Mesenchymal stem cell (in vitro differentiated cells and primary cell): ENCODE measurements at regions not wholly inside any gene's neighbourhood (a gene's known extent, or its start where the extent isn't known, plus 50 kb on each side); places are given as distances from the start of the nearest gene placed in this dataset.

ENCODE experiments used
- DNase-seq: peaks from one replicate; pipeline ENCODE4 v3.0.0-alpha.2; 2013
- H2AFZ ChIP-seq: one replicate; pipeline ENCODE4 v1.6.1; 2013; ENCODE audit warnings: low read depth, mild to moderate bottlenecking, control low read depth, inconsistent platforms, low read length, moderate library complexity
- H2AK5ac ChIP-seq: 2 replicates; pipeline ENCODE4 v1.6.1; 2013; ENCODE audit warnings: low read length, moderate library complexity, mild to moderate bottlenecking, inconsistent platforms; ENCODE audit not compliant: severe bottlenecking
- H2BK120ac ChIP-seq: one replicate; pipeline ENCODE4 v1.6.1; 2013; ENCODE audit warnings: low read depth, mild to moderate bottlenecking, inconsistent platforms, low read length, moderate library complexity
- H2BK12ac ChIP-seq, 2 experiments: one replicate each; pipeline ENCODE4 v1.6.1; 2013; ENCODE audit warnings: inconsistent platforms in 2 of 2, low read length in 2 of 2, mild to moderate bottlenecking in 2 of 2, moderate library complexity in 2 of 2, control low read depth in 1 of 2
- H2BK15ac ChIP-seq: one replicate; pipeline ENCODE4 v1.6.1; 2013; ENCODE audit warnings: mild to moderate bottlenecking, low read depth, inconsistent platforms; ENCODE audit not compliant: poor library complexity, severe bottlenecking
- H2BK5ac ChIP-seq: 2 replicates; pipeline ENCODE4 v1.6.1; 2013; ENCODE audit warnings: low read depth, mild to moderate bottlenecking, low read length, control low read depth, inconsistent platforms; ENCODE audit not compliant: poor library complexity, severe bottlenecking
- H3K14ac ChIP-seq, 2 experiments: one replicate each; pipeline ENCODE4 v1.6.1; 2013; ENCODE audit warnings: inconsistent platforms in 2 of 2, low read length in 2 of 2, control low read depth in 1 of 2, mild to moderate bottlenecking in 1 of 2, moderate library complexity in 1 of 2
- H3K18ac ChIP-seq, 2 experiments: one replicate each; pipeline ENCODE4 v1.6.1; 2013; ENCODE audit warnings: inconsistent platforms in 2 of 2, low read length in 2 of 2, control low read depth in 1 of 2, low read depth in 1 of 2, mild to moderate bottlenecking in 1 of 2
- H3K23ac ChIP-seq, 2 experiments: one replicate each; pipeline ENCODE4 v1.6.1; 2013; ENCODE audit warnings: inconsistent platforms in 2 of 2, low read length in 2 of 2, mild to moderate bottlenecking in 2 of 2, moderate library complexity in 2 of 2, control low read depth in 1 of 2
- H3K27ac ChIP-seq: 2 replicates; pipeline ENCODE4 v1.5.1; 2013; ENCODE audit warnings: mild to moderate bottlenecking, moderate library complexity, low read length, control low read depth, inconsistent platforms; ENCODE audit not compliant: poor library complexity, severe bottlenecking
- H3K27me3 ChIP-seq, 2 experiments: 2 replicates each; pipeline versions ENCODE4 v1.6.1 to v1.7.0; 2013; ENCODE audit warnings: low read length in 2 of 2, mild to moderate bottlenecking in 2 of 2, moderate library complexity in 2 of 2, control low read depth in 1 of 2, inconsistent platforms in 1 of 2; ENCODE audit not compliant: control insufficient read depth in 1 of 2, insufficient read depth in 1 of 2
- H3K36me3 ChIP-seq, 2 experiments: 2 replicates each; pipeline versions ENCODE4 v1.6.1 to v1.7.0; 2013; ENCODE audit warnings: low read length in 2 of 2, control low read depth in 1 of 2, inconsistent platforms in 1 of 2, low read depth in 1 of 2, mild to moderate bottlenecking in 1 of 2; ENCODE audit not compliant: insufficient read depth in 2 of 2, control insufficient read depth in 1 of 2
- H3K4ac ChIP-seq, 2 experiments: one replicate each; pipeline ENCODE4 v1.6.1; 2013; ENCODE audit warnings: inconsistent platforms in 2 of 2, low read length in 2 of 2, mild to moderate bottlenecking in 2 of 2, moderate library complexity in 2 of 2, control low read depth in 1 of 2, low read depth in 1 of 2
- H3K4me1 ChIP-seq: 2 replicates; pipeline ENCODE4 v1.6.1; 2013; ENCODE audit warnings: low read depth, low read length, control low read depth; ENCODE audit not compliant: control insufficient read depth, insufficient read depth
- H3K4me2 ChIP-seq: 2 replicates; pipeline ENCODE4 v1.6.1; 2013; ENCODE audit warnings: low read length, mild to moderate bottlenecking, inconsistent platforms; ENCODE audit not compliant: poor library complexity, severe bottlenecking
- H3K4me3 ChIP-seq, 2 experiments: 2 replicates each; pipeline versions ENCODE4 v1.5.1 to v1.7.0; 2013; ENCODE audit warnings: low read length in 2 of 2, mild to moderate bottlenecking in 2 of 2, control low read depth in 1 of 2, low read depth in 1 of 2; ENCODE audit not compliant: insufficient read depth in 1 of 2
- H3K79me1 ChIP-seq: replicated peaks from 2 replicates; pipeline ENCODE4 v1.6.1; 2013; ENCODE audit warnings: mild to moderate bottlenecking, control low read depth, low read length, inconsistent platforms; ENCODE audit not compliant: poor library complexity, severe bottlenecking
- H3K9ac ChIP-seq: 2 replicates; pipeline ENCODE4 v1.7.0; 2013; ENCODE audit warnings: mild to moderate bottlenecking, low read length, moderate library complexity
- H3K9me3 ChIP-seq: 2 replicates; pipeline ENCODE4 v1.7.0; 2013; ENCODE audit warnings: mild to moderate bottlenecking, low read length; ENCODE audit not compliant: control insufficient read depth
- H4K8ac ChIP-seq: one replicate; pipeline ENCODE4 v1.6.1; 2013; ENCODE audit warnings: inconsistent platforms, mild to moderate bottlenecking, low read length, moderate library complexity
- H4K91ac ChIP-seq: one replicate; pipeline ENCODE4 v1.6.1; 2013; ENCODE audit warnings: mild to moderate bottlenecking, low read length, inconsistent platforms
- WGBS: methylation state at CpG from one replicate; pipeline ENCODE4 v1.1.7; 2013; ENCODE audit warnings: mixed read lengths; 5-methylcytosine and 5-hydroxymethylcytosine counted together

DNA sequence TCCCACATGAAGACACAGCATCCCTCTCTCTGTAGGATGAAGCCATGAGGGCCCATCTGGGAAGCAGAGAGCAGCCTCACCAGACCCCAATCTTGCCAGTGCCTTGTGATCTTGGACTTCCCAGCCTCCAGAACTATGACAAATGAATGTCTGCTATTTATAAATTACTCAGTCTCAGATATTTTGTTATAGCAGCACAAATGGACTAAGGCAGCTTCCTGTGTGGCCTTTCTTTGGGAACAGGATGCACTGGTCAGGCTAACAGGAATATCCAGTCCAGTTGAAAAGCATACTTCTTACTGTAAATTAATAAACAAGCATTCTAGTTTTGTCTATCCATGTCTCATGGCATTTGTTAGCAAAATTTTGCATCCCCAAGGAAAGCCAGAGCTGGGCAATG lies 134.1 kb upstream of the ETV3 start:
- no peak overlapping the region for H3K18ac ChIP-seq
- H3K4me2 ChIP-seq: no peak overlapping the region
- no peak overlapping the region for H2AK5ac ChIP-seq
- H3K23ac ChIP-seq: no peak overlapping the region
- no peak overlapping the region for H3K9ac ChIP-seq
- H2AFZ ChIP-seq: no peak overlapping the region
- H2BK15ac ChIP-seq: no peak overlapping the region
- H2BK12ac ChIP-seq: no peak overlapping the region
- no peak overlapping the region for H3K4me3 ChIP-seq
- no peaks in the 10 kb centered on the region for H3K36me3 ChIP-seq
- no peak overlapping the region for H3K14ac ChIP-seq
- peaks cover 12 to 38% of the 10 kb centered on the region in 2 experiments for H3K27me3 ChIP-seq
- no peaks in the 10 kb centered on the region for H3K79me1 ChIP-seq
- H2BK120ac ChIP-seq: no peak overlapping the region
- no peak for DNase-seq
- no peak overlapping the region for H3K4ac ChIP-seq
- H3K4me1 ChIP-seq: no peaks in the 10 kb centered on the region
- H4K8ac ChIP-seq: no peak overlapping the region
- no peak overlapping the region for H3K27ac ChIP-seq
- no peaks in the 10 kb centered on the region for H3K9me3 ChIP-seq
- H4K91ac ChIP-seq: no peak overlapping the region
- no peak overlapping the region for H2BK5ac ChIP-seq

DNA sequence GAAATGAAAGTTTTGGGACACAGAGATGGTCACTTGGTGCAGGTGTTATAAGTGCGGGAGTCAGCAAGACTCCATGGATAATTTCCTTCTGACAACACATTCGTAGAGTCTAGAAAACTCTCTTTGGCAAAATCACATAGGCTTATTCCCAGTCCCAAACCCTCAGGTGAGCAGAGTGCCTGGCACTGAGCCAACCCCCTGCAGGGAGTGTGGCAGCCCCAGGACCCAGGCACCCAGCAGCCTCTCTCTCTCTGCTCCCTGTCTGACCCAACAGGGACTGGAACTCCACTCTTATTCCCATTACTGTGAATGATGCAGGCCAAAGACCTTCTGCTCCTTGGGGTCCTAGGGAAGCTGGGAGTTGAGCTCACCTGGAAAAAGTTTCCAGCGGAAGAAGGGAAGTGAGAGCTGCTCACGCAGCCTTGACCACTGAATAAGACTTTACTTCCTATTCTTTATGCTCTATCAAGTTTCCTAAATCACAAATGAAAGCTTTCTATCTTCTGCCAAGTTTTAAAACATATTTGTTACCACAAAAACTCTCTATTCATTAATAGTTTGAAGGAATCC lies 132.6 kb upstream of the ETV3 start:
- H3K4me3 ChIP-seq: no peak overlapping the region
- no peaks in the 10 kb centered on the region for H3K9me3 ChIP-seq
- no peaks in the 10 kb centered on the region for H3K4me1 ChIP-seq
- no peak overlapping the region for H3K18ac ChIP-seq
- H3K4ac ChIP-seq: no peak overlapping the region
- H2BK120ac ChIP-seq: no peak overlapping the region
- H3K23ac ChIP-seq: no peak overlapping the region
- no peaks in the 10 kb centered on the region for H3K36me3 ChIP-seq
- no peak overlapping the region for H3K9ac ChIP-seq
- H3K79me1 ChIP-seq: no peaks in the 10 kb centered on the region
- H2AK5ac ChIP-seq: no peak overlapping the region
- H4K8ac ChIP-seq: no peak overlapping the region
- no peak overlapping the region for H2BK5ac ChIP-seq
- DNase-seq: no peak
- H4K91ac ChIP-seq: no peak overlapping the region
- no peak overlapping the region for H3K14ac ChIP-seq
- peaks cover 7 to 34% of the 10 kb centered on the region in 2 experiments for H3K27me3 ChIP-seq
- no peak overlapping the region for H2BK15ac ChIP-seq
- H2AFZ ChIP-seq: no peak overlapping the region
- H3K27ac ChIP-seq: no peak overlapping the region
- H2BK12ac ChIP-seq: no peak overlapping the region
- H3K4me2 ChIP-seq: no peak overlapping the region
- 73% methylated on average over 4 of the region's 4 CpGs for WGBS

DNA sequence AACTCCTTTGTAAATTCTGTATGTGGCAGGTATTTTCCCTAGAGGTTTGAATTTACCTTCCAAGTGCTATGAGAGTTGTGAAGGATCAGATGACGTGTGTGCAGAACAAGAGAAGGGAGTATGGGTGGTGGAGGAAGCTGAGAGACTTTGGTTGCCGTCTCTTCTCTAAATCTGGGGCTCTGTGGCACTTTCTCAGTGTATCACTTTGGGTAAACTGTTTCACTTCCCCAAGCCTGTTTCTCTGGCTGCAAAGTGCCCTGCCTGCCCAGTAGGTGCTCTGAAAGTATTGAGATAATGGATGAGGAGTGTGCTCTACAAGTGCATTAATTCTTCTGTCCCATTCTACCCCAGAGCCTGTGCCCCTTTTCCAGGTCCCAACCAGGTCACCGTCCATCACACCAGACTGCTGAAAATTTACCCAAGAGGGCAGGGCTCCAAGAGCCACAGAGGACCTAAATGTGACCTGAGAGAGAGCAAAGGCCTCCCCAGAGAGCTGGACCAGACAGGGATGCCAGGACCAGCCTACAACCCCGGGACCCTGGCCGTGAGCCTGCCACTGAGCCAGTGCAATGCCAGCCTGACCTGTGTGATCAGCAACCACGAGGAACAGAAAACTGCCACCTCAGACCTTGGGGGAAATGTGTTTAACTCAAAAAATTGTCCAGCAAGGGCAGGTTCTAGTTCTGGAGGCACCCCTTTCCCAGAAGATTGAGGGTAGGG lies 131.6 kb upstream of the ETV3 start:
- H4K91ac ChIP-seq: no peak overlapping the region
- no peaks in the 10 kb centered on the region for H3K79me1 ChIP-seq
- H3K4me1 ChIP-seq: no peaks in the 10 kb centered on the region
- no peak overlapping the region for H3K4ac ChIP-seq
- 65% methylated on average over 6 of the region's 6 CpGs for WGBS
- no peak overlapping the region for H3K18ac ChIP-seq
- H3K27me3 ChIP-seq: peaks cover 11 to 25% of the 10 kb centered on the region in 2 experiments
- no peak overlapping the region for H3K4me3 ChIP-seq
- no peak overlapping the region for H3K23ac ChIP-seq
- no peaks in the 10 kb centered on the region for H3K36me3 ChIP-seq
- H4K8ac ChIP-seq: no peak overlapping the region
- H2BK5ac ChIP-seq: no peak overlapping the region
- H2BK15ac ChIP-seq: no peak overlapping the region
- no peak overlapping the region for H3K27ac ChIP-seq
- no peak for DNase-seq
- H2BK12ac ChIP-seq: no peak overlapping the region
- H3K4me2 ChIP-seq: no peak overlapping the region
- no peak overlapping the region for H3K9ac ChIP-seq
- H3K9me3 ChIP-seq: no peaks in the 10 kb centered on the region
- no peak overlapping the region for H3K14ac ChIP-seq
- no peak overlapping the region for H2AK5ac ChIP-seq
- H2AFZ ChIP-seq: no peak overlapping the region
- no peak overlapping the region for H2BK120ac ChIP-seq

DNA sequence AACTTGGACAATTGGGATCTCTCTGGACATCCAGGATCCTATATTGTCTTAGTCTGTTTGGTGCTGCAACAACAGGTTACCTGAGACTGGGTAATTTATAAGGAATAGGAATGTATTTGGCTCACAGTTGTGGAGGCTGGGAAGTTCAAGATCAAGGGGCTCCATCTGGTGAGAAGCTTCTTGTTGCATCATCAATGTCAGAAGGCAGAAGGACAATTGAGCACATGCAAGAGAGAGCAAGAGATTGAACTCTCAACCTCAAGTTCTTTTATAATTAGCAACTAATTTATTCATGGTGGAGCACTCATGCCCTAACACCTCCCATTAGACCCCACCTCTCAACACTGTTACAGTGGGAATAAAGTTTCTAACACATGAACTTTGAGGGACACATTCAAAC lies 124.7 kb upstream of the ETV3 start:
- Histone ChIP-seq H2BK5ac (no peak overlapping the region), H2BK120ac (no peak overlapping the region), H3K4me2 (no peak overlapping the region), H3K4me1 (no peaks in the 10 kb centered on the region), H2AFZ (no peak overlapping the region), H2BK15ac (no peak overlapping the region), H3K14ac (no peak overlapping the region), H3K9ac (no peak overlapping the region), H3K18ac (no peak overlapping the region), H3K4me3 (no peak overlapping the region), H3K27me3 (peaks cover 5 to 7% of the 10 kb centered on the region in 2 experiments), H3K23ac (no peak overlapping the region), H3K4ac (no peak overlapping the region), H2BK12ac (no peak overlapping the region), H4K91ac (no peak overlapping the region), H3K79me1 (no peaks in the 10 kb centered on the region), H3K9me3 (peaks cover 5% of the 10 kb centered on the region), H2AK5ac (no peak overlapping the region), H4K8ac (no peak overlapping the region), H3K27ac (no peak overlapping the region), H3K36me3 (no peaks in the 10 kb centered on the region)
- DNase-seq: no peak
